Esophagus muscularis mucosa (tissue), 4 donors: ENCODE measurements at regions not wholly inside any gene's neighbourhood (a gene's known extent, or its start where the extent isn't known, plus 50 kb on each side); places are given as distances from the start of the nearest gene placed in this dataset.

ENCODE experiments used
- CTCF ChIP-seq, 3 experiments: fragments of 200-600 bp in 2 of 3; fragments of 450-650 bp in 1 of 3; sonication (generic) in 2 of 3; IDR thresholded peaks; one replicate each; pipeline ENCODE4 v1.5.1; 2017 to 2019; ENCODE audit warnings: antibody characterized with exemption in 3 of 3, mild to moderate bottlenecking in 2 of 3, moderate library complexity in 1 of 3
- EP300 ChIP-seq: sonication (generic); formaldehyde crosslinking; IDR thresholded peaks from one replicate; pipeline ENCODE4 v1.6.1; 2017; ENCODE audit warnings: antibody characterized with exemption
- POLR2A ChIP-seq: fragments of 450-650 bp; IDR thresholded peaks from one replicate; pipeline ENCODE4 v1.6.1; 2017; ENCODE audit warnings: antibody characterized with exemption, moderate library complexity, mild to moderate bottlenecking, low read depth
- POLR2AphosphoS5 ChIP-seq, 2 donors: sonication (generic); formaldehyde crosslinking; IDR thresholded peaks; one replicate each; pipeline ENCODE4 v1.6.1; 2017; ENCODE audit warnings: antibody characterized with exemption in 2 of 2

- TF ChIP-seq EP300 (no peak), CTCF (IDR thresholded peaks at IDR 0.05) (no peak), POLR2A (no peak), POLR2AphosphoS5 (IDR thresholded peaks at IDR 0.05) (no peak)
These were observed 142.3 kb upstream of the PARP11 start for GRCh38 chr12:4015225-4016091.
